Neuronal stem cell (in vitro differentiated cells): ENCODE measurements at regions not wholly inside any gene's neighbourhood (a gene's known extent, or its start where the extent isn't known, plus 50 kb on each side); places are given as distances from the start of the nearest gene placed in this dataset.
"Not testable (repeated sequence)": the region's sequence is repeated elsewhere in the genome, so short reads cannot be mapped to it uniquely, and the experiment has no call there.

ENCODE experiments used
- DNase-seq: peaks from one replicate; pipeline ENCODE4 v3.0.0-alpha.2; 2013; ENCODE audit warnings: low spot score
- H2AFZ ChIP-seq: one replicate; pipeline ENCODE4 v1.6.1; 2013; ENCODE audit warnings: mild to moderate bottlenecking, low read length, inconsistent platforms
- H2AK5ac ChIP-seq: 2 replicates; pipeline ENCODE4 v1.6.1; 2013; ENCODE audit warnings: low read depth, mild to moderate bottlenecking, inconsistent platforms, low read length, moderate library complexity, mixed read lengths
- H2BK120ac ChIP-seq: 2 replicates; pipeline ENCODE4 v1.6.1; 2013; ENCODE audit warnings: low read depth, mild to moderate bottlenecking, inconsistent platforms, low read length, moderate library complexity, mixed read lengths
- H2BK12ac ChIP-seq: one replicate; pipeline ENCODE4 v1.6.1; 2013; ENCODE audit warnings: low read length, inconsistent platforms
- H2BK15ac ChIP-seq: 2 replicates; pipeline ENCODE4 v1.6.1; 2013; ENCODE audit warnings: mild to moderate bottlenecking, low read length, inconsistent platforms, mixed read lengths
- H2BK5ac ChIP-seq: one replicate; pipeline ENCODE4 v1.6.1; 2013; ENCODE audit warnings: inconsistent platforms, mild to moderate bottlenecking, low read length, moderate library complexity
- H3K14ac ChIP-seq: one replicate; pipeline ENCODE4 v1.6.1; 2013; ENCODE audit warnings: low read length, inconsistent platforms
- H3K18ac ChIP-seq: 2 replicates; pipeline ENCODE4 v1.6.1; 2013; ENCODE audit warnings: low read length, inconsistent platforms
- H3K23ac ChIP-seq: 2 replicates; pipeline ENCODE4 v1.6.1; 2013; ENCODE audit warnings: low read depth, mild to moderate bottlenecking, mixed read lengths, low read length, inconsistent platforms; ENCODE audit not compliant: poor library complexity
- H3K27ac ChIP-seq: replicated peaks from 3 replicates; pipeline ENCODE4 v1.5.1; 2013; ENCODE audit warnings: low read length, inconsistent platforms
- H3K27me3 ChIP-seq, 3 experiments: 2 replicates each; pipeline ENCODE4 v1.6.1; 2013; ENCODE audit warnings: low read length in 3 of 3, mild to moderate bottlenecking in 2 of 3, inconsistent platforms in 1 of 3, low read depth in 1 of 3, mixed read lengths in 1 of 3, moderate library complexity in 1 of 3; ENCODE audit not compliant: control insufficient read depth in 3 of 3, insufficient read depth in 3 of 3
- H3K36me3 ChIP-seq, 2 donors: replicated peaks in 1 of 2; 2 replicates each; pipeline ENCODE4 v1.6.1; 2013; ENCODE audit warnings: low read length in 2 of 2; ENCODE audit not compliant: control insufficient read depth in 2 of 2, insufficient read depth in 2 of 2
- H3K4ac ChIP-seq: 2 replicates; pipeline ENCODE4 v1.6.1; 2013; ENCODE audit warnings: inconsistent platforms, mild to moderate bottlenecking, low read length, moderate library complexity
- H3K4me1 ChIP-seq, 2 donors: 1 replicate in 1 of 2; 2 replicates in 1 of 2; pipeline ENCODE4 v1.6.1; 2013; ENCODE audit warnings: low read length in 2 of 2, low read depth in 1 of 2; ENCODE audit not compliant: control insufficient read depth in 2 of 2, insufficient read depth in 1 of 2
- H3K4me2 ChIP-seq: one replicate; pipeline ENCODE4 v1.6.1; 2013; ENCODE audit warnings: mild to moderate bottlenecking, low read length, inconsistent platforms; ENCODE audit not compliant: insufficient read depth, poor library complexity, severe bottlenecking
- H3K4me3 ChIP-seq, 2 donors: 2 replicates each; pipeline ENCODE4 v1.5.1; 2013; ENCODE audit warnings: low read length in 2 of 2, mild to moderate bottlenecking in 2 of 2, inconsistent platforms in 1 of 2, moderate library complexity in 1 of 2
- H3K79me1 ChIP-seq: one replicate; pipeline ENCODE4 v1.6.1; 2013; ENCODE audit warnings: low read depth, mild to moderate bottlenecking, inconsistent platforms, low read length, moderate library complexity
- H3K9ac ChIP-seq: one replicate; pipeline ENCODE4 v1.6.1; 2013; ENCODE audit warnings: mild to moderate bottlenecking, low read depth, low read length, inconsistent platforms; ENCODE audit not compliant: poor library complexity
- H3K9me3 ChIP-seq, 2 donors: replicated peaks in 1 of 2; 2 replicates each; pipeline versions ENCODE3 to v1.6.1; 2013; ENCODE audit warnings: low read length in 2 of 2, mild to moderate bottlenecking in 2 of 2, inconsistent platforms in 1 of 2, low read depth in 1 of 2, mixed read lengths in 1 of 2, moderate library complexity in 1 of 2; ENCODE audit not compliant: control insufficient read depth in 2 of 2, insufficient read depth in 1 of 2
- H4K8ac ChIP-seq: one replicate; pipeline ENCODE4 v1.6.1; 2013; ENCODE audit warnings: low read depth, mild to moderate bottlenecking, inconsistent platforms, low read length, moderate library complexity
- H4K91ac ChIP-seq: one replicate; pipeline ENCODE4 v1.6.1; 2013; ENCODE audit warnings: low read length, low read depth, mild to moderate bottlenecking, inconsistent platforms; ENCODE audit not compliant: poor library complexity
- WGBS, 2 donors: extraction: QIAGEN DNeasy Blood & Tissue Kit; methylation state at CpG; one replicate each; pipeline ENCODE4 v1.1.7; 2013; ENCODE audit warnings: missing lambda C conversion rate in 2 of 2, mixed read lengths in 1 of 2; ENCODE audit not compliant: insufficient read length in 2 of 2, insufficient replicate concordance in 1 of 2; ENCODE audit errors: extremely low coverage in 2 of 2; 5-methylcytosine and 5-hydroxymethylcytosine counted together

DNA sequence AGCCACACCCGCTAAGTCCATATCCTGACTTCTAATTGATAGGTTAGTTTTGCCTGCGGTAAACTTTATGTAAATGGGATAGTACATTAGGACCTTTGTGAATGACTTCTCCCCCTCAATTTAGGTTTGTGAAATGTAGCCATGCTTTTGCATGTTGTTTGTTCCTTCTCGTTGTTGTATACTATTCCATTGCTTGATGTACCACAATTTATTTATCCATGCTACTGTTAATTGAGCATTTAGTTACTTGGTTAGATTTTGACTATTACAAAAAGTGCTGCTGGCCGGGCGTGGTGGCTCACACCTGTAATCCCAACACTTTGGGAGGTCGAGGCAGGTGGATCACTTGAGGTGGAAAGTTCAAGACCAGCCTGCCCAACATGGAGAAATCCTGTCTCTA lies 150.8 kb upstream of the MED13 start:
- not testable (repeated sequence) for H3K79me1 ChIP-seq, H2AK5ac ChIP-seq, H3K4me1 ChIP-seq, H4K8ac ChIP-seq, H2BK12ac ChIP-seq, H2BK15ac ChIP-seq, H2AFZ ChIP-seq, H3K27ac ChIP-seq, H3K36me3 ChIP-seq, H3K14ac ChIP-seq, H3K23ac ChIP-seq, H3K4me3 ChIP-seq, H3K9ac ChIP-seq, H3K18ac ChIP-seq, H2BK5ac ChIP-seq, H4K91ac ChIP-seq, H3K4ac ChIP-seq, DNase-seq, H2BK120ac ChIP-seq, H3K4me2 ChIP-seq, H3K27me3 ChIP-seq, H3K9me3 ChIP-seq
- no CpG with 5 or more reads among the region's 6 CpGs for WGBS, 2 donors

DNA sequence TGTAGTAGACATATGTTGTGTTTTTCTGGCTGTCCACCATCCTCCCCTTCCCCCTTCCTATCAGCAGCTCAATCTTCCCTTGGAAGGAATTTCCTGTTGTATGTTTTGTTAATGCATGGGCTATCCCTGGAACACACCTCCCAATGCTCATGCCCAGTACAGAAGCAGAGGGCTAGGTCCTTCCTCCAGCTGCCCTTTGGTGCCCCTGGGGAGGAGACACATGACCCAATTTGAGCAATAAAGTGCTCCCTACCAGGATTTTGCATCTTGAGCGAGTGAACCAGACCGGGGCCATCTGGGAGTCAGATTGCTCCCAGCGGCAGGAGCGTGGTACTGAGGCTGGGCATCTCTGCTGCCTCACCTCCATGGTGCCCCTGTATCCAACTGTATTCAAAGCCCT lies 141.5 kb upstream of the MED13 start:
- WGBS, 2 donors, result no CpG with 5 or more reads among the region's 4 CpGs

DNA sequence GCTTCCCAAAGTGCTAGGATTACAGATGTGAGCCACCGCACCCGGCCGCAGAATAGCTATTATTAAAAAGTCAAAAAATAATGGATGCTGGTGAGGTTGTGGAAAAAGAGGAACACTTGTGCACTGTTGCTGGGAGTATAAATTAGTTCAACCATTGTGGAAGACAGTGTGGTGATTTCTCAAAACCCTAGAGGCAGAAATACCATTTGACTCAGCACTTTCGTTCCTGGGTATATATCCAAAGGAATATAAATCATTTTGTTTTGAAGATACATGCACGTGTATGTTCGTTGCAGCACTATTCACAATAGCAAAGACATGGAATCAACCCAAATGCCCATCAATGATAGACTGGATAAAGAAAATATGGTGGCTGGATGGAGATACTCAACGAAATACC lies 132.1 kb upstream of the MED13 start:
- not testable (repeated sequence) for H3K9ac ChIP-seq, H2BK5ac ChIP-seq, H3K27me3 ChIP-seq, H4K8ac ChIP-seq, H3K23ac ChIP-seq, H3K9me3 ChIP-seq, DNase-seq, H3K4me1 ChIP-seq, H2BK15ac ChIP-seq, H2AFZ ChIP-seq, H3K79me1 ChIP-seq, H2BK12ac ChIP-seq, H3K36me3 ChIP-seq, H3K4ac ChIP-seq, H2BK120ac ChIP-seq, H3K14ac ChIP-seq, H3K18ac ChIP-seq, H3K4me2 ChIP-seq, H3K4me3 ChIP-seq, H3K27ac ChIP-seq, H4K91ac ChIP-seq, H2AK5ac ChIP-seq
- no CpG with 5 or more reads among the region's 7 CpGs for WGBS, 2 donors

More for the DNA sequence above, 141.5 kb upstream of the MED13 start:
- Histone ChIP-seq H3K4me2 (no peak overlapping the region), H3K23ac (no peak overlapping the region), H3K27ac (no peak overlapping the region), H3K4ac (no peak overlapping the region), H2BK120ac (no peak overlapping the region), H2BK5ac (no peak overlapping the region), H3K14ac (no peak overlapping the region), H3K4me3 (no peak overlapping the region), H3K9ac (no peak overlapping the region), H2BK15ac (no peak overlapping the region), H4K8ac (no peak overlapping the region), H3K4me1 (no peaks in the 10 kb centered on the region), H3K79me1 (no peaks in the 10 kb centered on the region), H3K9me3 (no peaks in the 10 kb centered on the region), H4K91ac (no peak overlapping the region), H2AFZ (no peak overlapping the region), H2BK12ac (no peak overlapping the region), H3K27me3 (no peaks in the 10 kb centered on the region), H3K36me3 (no peaks in the 10 kb centered on the region), H2AK5ac (no peak overlapping the region), H3K18ac (no peak overlapping the region)
- DNase-seq, result no peak

- not testable (repeated sequence) for H3K27ac ChIP-seq, DNase-seq, H3K9me3 ChIP-seq, H4K8ac ChIP-seq, H3K4me1 ChIP-seq, H3K4ac ChIP-seq, H2BK12ac ChIP-seq, H3K14ac ChIP-seq, H3K79me1 ChIP-seq, H2BK120ac ChIP-seq, H2AFZ ChIP-seq, H3K27me3 ChIP-seq, H4K91ac ChIP-seq, H3K4me2 ChIP-seq, H3K36me3 ChIP-seq, H3K9ac ChIP-seq, H2BK15ac ChIP-seq, H3K4me3 ChIP-seq, H3K18ac ChIP-seq, H2BK5ac ChIP-seq, H2AK5ac ChIP-seq, H3K23ac ChIP-seq
- no CpG with 5 or more reads among the region's 3 CpGs for WGBS, 2 donors
Measured at GRCh38 chr17:62196587-62196986, 131.5 kb upstream of the MED13 start.
